HCT116 (cell line): ENCODE measurements at regions not wholly inside any gene's neighbourhood (a gene's known extent, or its start where the extent isn't known, plus 50 kb on each side); places are given as distances from the start of the nearest gene placed in this dataset.

Experiments
- ATAC-seq: fragments of 200-7000 bp; cut with Tn5 transposase; 2 replicates; pipeline ENCODE4 v1.9.1; 2020; ENCODE audit warnings: mild to moderate bottlenecking, moderate library complexity
- BruUV-seq: library from RNA; stranded (reverse); fragments of 400-500 nt; replicated peaks from 2 replicates; lab custom pipeline; 2021; lab: Mats Ljungman, UMichigan
- CTCF ChIA-PET: fragments of 300-600 bp; sonication (Branson Sonifier 250); formaldehyde crosslinking; loops from one replicate; lab custom pipeline; 2021; ENCODE audit warnings: antibody characterized with exemption; lab: Charles Lee
- POLR2A ChIA-PET: fragments of 300-600, 350-600 bp; sonication (Branson Sonifier 250); formaldehyde crosslinking; loops from one replicate; lab custom pipeline; 2021; ENCODE audit warnings: antibody characterized with exemption; lab: Charles Lee
- RAD21 ChIA-PET, 2 experiments: fragments of 300-600 bp; sonication (Branson Sonifier 250); formaldehyde crosslinking; loops; one replicate each; lab custom pipeline; 2023; ENCODE audit warnings: low total read pairs in 2 of 2; ENCODE audit not compliant: uncharacterized antibody in 2 of 2, unreplicated experiment in 2 of 2, low non-redundant PET in 1 of 2; lab: Charles Lee
- DNase-seq: peaks from one replicate; pipeline ENCODE4 v3.0.0-alpha.2; 2010; ENCODE audit warnings: low read depth, low spot score
- H2AFZ ChIP-seq: fragments of 200-600 bp; shearing (Covaris generic), sonication (generic); 2 replicates; pipeline ENCODE4 v1.6.1; 2017; ENCODE audit warnings: low read depth, mixed run types, mixed read lengths, antibody characterized with exemption, low read length; ENCODE audit not compliant: poor library complexity, severe bottlenecking
- H3K27ac ChIP-seq: 2 replicates; pipeline ENCODE4 v1.5.1; 2012; ENCODE audit warnings: low read depth, low read length
- H3K27me3 ChIP-seq: fragments of 200-600 bp; sonication (generic); 2 replicates; pipeline ENCODE4 v1.6.1; 2016; ENCODE audit warnings: mixed run types, low read length, mixed read lengths; ENCODE audit not compliant: insufficient read depth
- H3K36me3 ChIP-seq, 2 experiments: fragments of 200-500 bp in 1 of 2; fragments of 200-600 bp in 1 of 2; sonication (Bioruptor generic) in 1 of 2; sonication (generic) in 1 of 2; 2 replicates each; pipeline versions ENCODE4 v1.5.1 to v1.6.1; 2014 to 2016; ENCODE audit warnings: low read length in 2 of 2, inconsistent platforms in 1 of 2, mixed read lengths in 1 of 2, mixed run types in 1 of 2; ENCODE audit not compliant: insufficient read depth in 2 of 2, control insufficient read depth in 1 of 2
- H3K4me1 ChIP-seq, 2 experiments: fragments of 200-600 bp in 1 of 2; sonication (generic) in 1 of 2; 2 replicates each; pipeline versions ENCODE4 v1.5.1 to v1.6.1; 2012 to 2017; ENCODE audit warnings: low read length in 2 of 2, inconsistent platforms in 1 of 2, mild to moderate bottlenecking in 1 of 2, mixed read lengths in 1 of 2, mixed run types in 1 of 2, moderate library complexity in 1 of 2; ENCODE audit not compliant: insufficient read depth in 2 of 2, control insufficient read depth in 1 of 2
- H3K4me2 ChIP-seq: fragments of 200-600 bp; sonication (generic); 2 replicates; pipeline ENCODE4 v1.6.1; 2017; ENCODE audit warnings: mixed run types, low read length, mixed read lengths
- H3K4me3 ChIP-seq, 2 experiments: fragments of 200-600 bp in 1 of 2; sonication (generic) in 1 of 2; replicated peaks in 1 of 2; 2 replicates each; pipeline ENCODE4 v1.5.1; 2011 to 2016; ENCODE audit warnings: low read length in 2 of 2, control low read depth in 1 of 2, low read depth in 1 of 2, mild to moderate bottlenecking in 1 of 2, mixed read lengths in 1 of 2, mixed run types in 1 of 2
- H3K79me2 ChIP-seq: fragments of 200-600 bp; sonication (generic); 2 replicates; pipeline ENCODE4 v1.6.1; 2017; ENCODE audit warnings: mild to moderate bottlenecking, mixed run types, low read length, moderate library complexity, mixed read lengths; ENCODE audit not compliant: insufficient read depth
- H3K9ac ChIP-seq: fragments of 200-600 bp; sonication (generic); 2 replicates; pipeline ENCODE4 v1.6.1; 2016; ENCODE audit warnings: low read length, mixed read lengths
- H3K9me2 ChIP-seq: fragments of 200-600 bp; sonication (generic), shearing (Covaris generic); 2 replicates; pipeline ENCODE4 v1.6.1; 2017; ENCODE audit warnings: mixed run types, mild to moderate bottlenecking, moderate library complexity; ENCODE audit not compliant: insufficient read depth
- H3K9me3 ChIP-seq, 2 experiments: fragments of 200-500 bp in 1 of 2; fragments of 200-600 bp in 1 of 2; sonication (Bioruptor generic) in 1 of 2; sonication (generic) in 1 of 2; 2 replicates each; pipeline ENCODE4 v1.6.1; 2014 to 2017; ENCODE audit warnings: low read length in 2 of 2, mixed read lengths in 2 of 2, inconsistent platforms in 1 of 2, low read depth in 1 of 2, mild to moderate bottlenecking in 1 of 2, mixed run types in 1 of 2, moderate library complexity in 1 of 2; ENCODE audit not compliant: control insufficient read depth in 1 of 2, insufficient read depth in 1 of 2
- H4K20me1 ChIP-seq: fragments of 200-600 bp; sonication (generic), shearing (Covaris generic); 2 replicates; pipeline ENCODE4 v1.6.1; 2017; ENCODE audit warnings: mixed run types, mild to moderate bottlenecking, moderate library complexity; ENCODE audit not compliant: insufficient read depth
- CBX3 ChIP-seq: IDR thresholded peaks from 2 replicates; pipeline ENCODE4 v1.6.1; 2012; ENCODE audit warnings: low read depth
- CEBPB ChIP-seq: IDR thresholded peaks from 2 replicates; pipeline ENCODE4 v1.6.1; 2012; ENCODE audit warnings: low read depth
- EGR1 ChIP-seq: IDR thresholded peaks from 2 replicates; pipeline ENCODE4 v1.6.1; 2012; ENCODE audit warnings: low read depth
- ELF1 ChIP-seq: IDR thresholded peaks from 2 replicates; pipeline ENCODE4 v1.6.1; 2012; ENCODE audit warnings: low read depth, borderline replicate concordance
- EZH2 ChIP-seq: fragments of 200-600 bp; sonication (generic); IDR thresholded peaks from 2 replicates; pipeline ENCODE4 v1.6.1; 2017; ENCODE audit warnings: antibody characterized with exemption, mixed run types
- POLR2AphosphoS5 ChIP-seq: IDR thresholded peaks from 2 replicates; pipeline ENCODE4 v1.6.1; 2011; ENCODE audit warnings: mild to moderate bottlenecking, low read depth, low read length, moderate library complexity
- SIN3A ChIP-seq: IDR thresholded peaks from 2 replicates; pipeline ENCODE4 v1.6.1; 2012; ENCODE audit warnings: low read depth
- SRF ChIP-seq: IDR thresholded peaks from 2 replicates; pipeline ENCODE4 v1.6.1; 2012; ENCODE audit warnings: low read depth
- ZFX ChIP-seq: fragments of 450-650 bp; IDR thresholded peaks from 2 replicates; pipeline ENCODE4 v1.6.1; 2017
- intact Hi-C: fragments of 100-400 bp; cut with micrococcal nuclease; formaldehyde crosslinking; loops from 2 replicates; pipeline ENCODE4 v1.10.0; 2022
- TF ChIP-seq, protein P1 (sequence below), 3 experiments: fragments of 200-600 bp in 1 of 3; sonication (generic) in 1 of 3; IDR thresholded peaks in 2 of 3; conservative IDR thresholded peaks in 1 of 3; 2 replicates each; pipeline ENCODE4 v1.5.1; 2012 to 2017; ENCODE audit warnings: low read depth in 2 of 3, low read length in 2 of 3, antibody characterized with exemption in 1 of 3, borderline replicate concordance in 1 of 3, control low read depth in 1 of 3, mild to moderate bottlenecking in 1 of 3, mixed read lengths in 1 of 3, mixed run types in 1 of 3, moderate library complexity in 1 of 3; ENCODE audit not compliant: insufficient read depth in 1 of 3

DNA sequence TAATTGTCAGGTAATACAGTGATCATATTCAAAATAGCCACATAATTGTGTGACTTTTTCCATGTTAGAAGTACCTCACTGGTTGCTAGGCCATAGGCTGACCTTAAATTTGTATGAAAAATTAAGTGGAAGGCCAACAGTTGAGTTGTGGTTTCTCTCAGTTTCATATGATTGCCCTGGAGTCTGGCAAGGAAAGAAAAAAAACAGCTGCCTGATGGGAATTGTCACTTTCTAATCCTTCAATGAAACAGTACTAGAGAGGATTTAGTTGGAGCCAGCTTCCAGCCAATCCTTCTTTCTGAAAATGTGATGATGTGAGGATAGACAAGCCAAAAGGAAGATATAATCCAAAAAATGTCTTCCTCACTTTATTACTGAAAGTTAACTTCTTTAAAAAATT lies 113.6 kb downstream of the ALX1 start:
- BruUV-seq, result no TSS peak
- no peaks in the 10 kb centered on the region for H3K36me3 ChIP-seq
- H3K79me2 ChIP-seq, result no peaks in the 10 kb centered on the region
- DNase-seq, result no peak
- no peaks in the 10 kb centered on the region for H3K4me1 ChIP-seq
- no peak overlapping the region for H3K4me3 ChIP-seq
- TF ChIP-seq ZFX, result no peak
- no peak for TF ChIP-seq SRF
- TF ChIP-seq ELF1, result no peak
- no peak for TF ChIP-seq SIN3A
- TF ChIP-seq EZH2, result no peak
- TF ChIP-seq CEBPB, result no peak
- TF ChIP-seq POLR2AphosphoS5, result no peak
- TF ChIP-seq EGR1, result no peak
- TF ChIP-seq, all 23 proteins: peak for 0
- Histone ChIP-seq H2AFZ (peak overlapping the region; percentile 42), H3K27ac (no peak overlapping the region), H4K20me1 (no peaks in the 10 kb centered on the region), H3K9me2 (no peaks in the 10 kb centered on the region), H3K27me3 (no peaks in the 10 kb centered on the region), H3K9me3 (no peaks in the 10 kb centered on the region), H3K9ac (no peak overlapping the region), H3K4me2 (no peak overlapping the region)
- ChIA-PET RAD21 (no interaction called here), CTCF (interaction anchor here (1.5 kb wide), 1 partner anchor 83 kb away, joined by 3 read pairs; no protein-coding TSS in a partner anchor), POLR2A (no interaction called here)
- ATAC-seq, result no peak
- intact Hi-C loops, result no loop called here

DNA sequence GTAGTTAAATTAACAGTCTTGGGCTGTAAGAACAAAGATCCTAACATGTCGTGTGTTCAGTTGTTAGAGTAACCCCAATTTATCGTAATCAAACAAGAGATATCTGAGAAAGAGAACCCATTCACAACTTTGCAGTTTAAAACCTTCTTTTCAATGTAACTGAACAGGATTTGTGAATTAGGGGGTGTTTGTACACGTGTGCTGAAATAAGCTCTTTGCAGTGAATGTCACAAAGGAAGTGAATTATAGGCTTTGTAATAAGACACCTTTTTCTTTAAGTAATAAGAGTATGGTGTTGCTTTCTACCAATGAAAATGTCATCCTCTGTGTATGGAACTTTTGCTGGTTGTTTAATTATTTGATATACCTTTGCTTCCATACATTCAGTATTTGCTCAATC lies 114.0 kb downstream of the ALX1 start:
- DNase-seq, result no peak
- H3K4me1 ChIP-seq, result no peaks in the 10 kb centered on the region
- BruUV-seq, result no TSS peak
- H3K4me3 ChIP-seq, result no peak overlapping the region
- no peak overlapping the region for H2AFZ ChIP-seq
- intact Hi-C loops, result no loop called here
- CTCF ChIA-PET, result interaction anchor here (1.5 kb wide), 1 partner anchor 84 kb away, joined by 3 read pairs; no protein-coding TSS in a partner anchor
- no peaks in the 10 kb centered on the region for H3K27me3 ChIP-seq
- H3K9me3 ChIP-seq, result no peaks in the 10 kb centered on the region
- H3K36me3 ChIP-seq, result no peaks in the 10 kb centered on the region
- no peak overlapping the region for H3K27ac ChIP-seq
- H3K9me2 ChIP-seq, result no peaks in the 10 kb centered on the region
- no peak overlapping the region for H3K4me2 ChIP-seq
- no peak for TF ChIP-seq CBX3
- TF ChIP-seq ELF1, result no peak
- TF ChIP-seq, protein P1, sequence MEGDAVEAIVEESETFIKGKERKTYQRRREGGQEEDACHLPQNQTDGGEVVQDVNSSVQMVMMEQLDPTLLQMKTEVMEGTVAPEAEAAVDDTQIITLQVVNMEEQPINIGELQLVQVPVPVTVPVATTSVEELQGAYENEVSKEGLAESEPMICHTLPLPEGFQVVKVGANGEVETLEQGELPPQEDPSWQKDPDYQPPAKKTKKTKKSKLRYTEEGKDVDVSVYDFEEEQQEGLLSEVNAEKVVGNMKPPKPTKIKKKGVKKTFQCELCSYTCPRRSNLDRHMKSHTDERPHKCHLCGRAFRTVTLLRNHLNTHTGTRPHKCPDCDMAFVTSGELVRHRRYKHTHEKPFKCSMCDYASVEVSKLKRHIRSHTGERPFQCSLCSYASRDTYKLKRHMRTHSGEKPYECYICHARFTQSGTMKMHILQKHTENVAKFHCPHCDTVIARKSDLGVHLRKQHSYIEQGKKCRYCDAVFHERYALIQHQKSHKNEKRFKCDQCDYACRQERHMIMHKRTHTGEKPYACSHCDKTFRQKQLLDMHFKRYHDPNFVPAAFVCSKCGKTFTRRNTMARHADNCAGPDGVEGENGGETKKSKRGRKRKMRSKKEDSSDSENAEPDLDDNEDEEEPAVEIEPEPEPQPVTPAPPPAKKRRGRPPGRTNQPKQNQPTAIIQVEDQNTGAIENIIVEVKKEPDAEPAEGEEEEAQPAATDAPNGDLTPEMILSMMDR (IDR thresholded peaks at IDR 0.05 in 2 of 3, conservative IDR thresholded peaks at IDR 0.05 in 1 of 3; ENCODE audit: borderline replicate concordance in 1 of 3, insufficient read depth in 1 of 3, low read depth in 2 of 3, low read length in 2 of 3), result no peak
- no peak for TF ChIP-seq SRF
- TF ChIP-seq, all 23 proteins: peak for 0
- H3K79me2 ChIP-seq, result no peaks in the 10 kb centered on the region
- H3K9ac ChIP-seq, result no peak overlapping the region
- ChIA-PET RAD21 (no interaction called here), POLR2A (no interaction called here)
- no peaks in the 10 kb centered on the region for H4K20me1 ChIP-seq
- no peak for ATAC-seq
